ENCODE measurements at regions not wholly inside any gene's neighbourhood (a gene's known extent, or its start where the extent isn't known, plus 50 kb on each side); places are given as distances from the start of the nearest gene placed in this dataset.
A peak's percentile ranks its signal among the peaks of the same experiment; 100 is the strongest.

DNA sequence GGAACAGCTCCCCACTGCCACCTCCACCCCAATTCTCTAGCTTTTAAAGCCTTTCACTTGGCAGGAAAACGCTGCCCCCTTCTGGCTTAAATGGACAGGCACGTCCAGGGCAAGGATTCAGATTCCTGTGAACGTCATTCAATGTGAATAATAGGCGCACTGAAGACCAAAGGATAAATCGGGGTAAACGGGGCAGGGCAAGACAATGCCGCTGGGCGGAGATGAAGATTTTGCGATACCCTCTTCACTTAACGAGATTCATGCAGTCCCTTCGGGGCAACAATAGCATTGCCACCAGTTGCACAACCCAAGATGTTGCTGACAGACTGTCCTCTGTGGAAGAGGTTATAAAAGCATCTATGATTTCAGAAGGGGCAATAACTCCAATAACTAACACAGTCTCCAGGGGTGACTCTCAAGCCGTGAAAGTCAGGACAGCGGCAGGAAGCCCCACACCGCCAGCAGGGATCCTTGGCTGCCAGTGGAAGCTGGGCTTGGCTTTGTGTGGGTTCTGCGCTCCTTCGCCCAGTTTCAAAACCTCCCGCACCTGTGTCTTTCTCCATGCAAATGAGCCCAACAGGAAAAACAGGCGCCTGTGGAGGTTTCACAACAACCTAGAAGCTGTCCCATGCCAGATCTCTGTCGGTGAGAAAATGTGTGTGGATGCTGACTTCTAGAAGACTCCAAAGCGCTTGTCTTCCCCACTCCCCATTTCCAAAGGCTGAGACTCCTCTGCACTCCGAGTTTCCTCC lies 291.8 kb downstream of the BMP7 start:
- CTCF ChIA-PET: interaction anchor here (1.1 to 3.7 kb wide), 3 partner anchors 424 to 444 kb away, joined by 3 to 54 read pairs (median 4); no protein-coding TSS in a partner anchor
- POLR2A ChIA-PET: no interaction called here
- DNase-seq (ENCODE audit: low read depth, low spot score): no peak
- Histone ChIP-seq H3K27ac (ENCODE audit: low read depth, low read length) (no peak overlapping the region), H3K9me3 (ENCODE audit: control insufficient read depth, insufficient read depth, low read length) (no peaks in the 10 kb centered on the region), H3K27me3 (ENCODE audit: control insufficient read depth, insufficient read depth, low read length) (peaks cover 5% of the 10 kb centered on the region), H3K4me3 (ENCODE audit: low read depth, low read length) (no peak overlapping the region)
- TF ChIP-seq, protein P1, sequence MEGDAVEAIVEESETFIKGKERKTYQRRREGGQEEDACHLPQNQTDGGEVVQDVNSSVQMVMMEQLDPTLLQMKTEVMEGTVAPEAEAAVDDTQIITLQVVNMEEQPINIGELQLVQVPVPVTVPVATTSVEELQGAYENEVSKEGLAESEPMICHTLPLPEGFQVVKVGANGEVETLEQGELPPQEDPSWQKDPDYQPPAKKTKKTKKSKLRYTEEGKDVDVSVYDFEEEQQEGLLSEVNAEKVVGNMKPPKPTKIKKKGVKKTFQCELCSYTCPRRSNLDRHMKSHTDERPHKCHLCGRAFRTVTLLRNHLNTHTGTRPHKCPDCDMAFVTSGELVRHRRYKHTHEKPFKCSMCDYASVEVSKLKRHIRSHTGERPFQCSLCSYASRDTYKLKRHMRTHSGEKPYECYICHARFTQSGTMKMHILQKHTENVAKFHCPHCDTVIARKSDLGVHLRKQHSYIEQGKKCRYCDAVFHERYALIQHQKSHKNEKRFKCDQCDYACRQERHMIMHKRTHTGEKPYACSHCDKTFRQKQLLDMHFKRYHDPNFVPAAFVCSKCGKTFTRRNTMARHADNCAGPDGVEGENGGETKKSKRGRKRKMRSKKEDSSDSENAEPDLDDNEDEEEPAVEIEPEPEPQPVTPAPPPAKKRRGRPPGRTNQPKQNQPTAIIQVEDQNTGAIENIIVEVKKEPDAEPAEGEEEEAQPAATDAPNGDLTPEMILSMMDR (IDR thresholded peaks at IDR 0.05; ENCODE audit: low read depth, low read length): peak; percentile 68

DNA sequence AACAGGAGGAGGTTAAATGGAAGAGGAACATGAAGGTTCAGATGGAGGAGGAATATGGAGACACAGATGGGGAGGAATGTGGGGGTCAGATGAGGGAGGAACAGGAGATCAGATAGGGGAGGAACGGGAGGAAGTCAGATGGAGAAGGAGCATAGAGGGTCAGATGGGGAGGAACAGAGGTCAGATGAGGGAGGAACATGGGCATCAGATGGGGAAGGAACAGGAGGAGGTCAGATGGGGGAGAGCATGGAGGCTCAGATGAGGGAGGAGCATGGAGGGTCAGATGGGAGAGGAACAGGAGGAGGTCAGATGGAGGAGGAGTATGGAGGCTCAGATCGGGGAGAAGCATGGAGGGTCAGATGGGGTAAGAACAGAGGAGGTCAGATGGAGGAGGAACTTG lies 290.6 kb downstream of the BMP7 start:
- no peak for DNase-seq (ENCODE audit: low read depth, low spot score)
- peaks cover 5% of the 10 kb centered on the region for H3K27me3 ChIP-seq (ENCODE audit: control insufficient read depth, insufficient read depth, low read length)
- H3K4me3 ChIP-seq (ENCODE audit: low read depth, low read length): no peak overlapping the region
- TF ChIP-seq, protein P1 (IDR thresholded peaks at IDR 0.05; ENCODE audit: low read depth, low read length): no peak
- ChIA-PET CTCF (interaction anchor here (3.7 kb wide), 1 partner anchor 425 kb away, joined by 54 read pairs; no protein-coding TSS in a partner anchor), POLR2A (no interaction called here)
- H3K9me3 ChIP-seq (ENCODE audit: control insufficient read depth, insufficient read depth, low read length): no peaks in the 10 kb centered on the region
- no peak overlapping the region for H3K27ac ChIP-seq (ENCODE audit: low read depth, low read length)

DNA sequence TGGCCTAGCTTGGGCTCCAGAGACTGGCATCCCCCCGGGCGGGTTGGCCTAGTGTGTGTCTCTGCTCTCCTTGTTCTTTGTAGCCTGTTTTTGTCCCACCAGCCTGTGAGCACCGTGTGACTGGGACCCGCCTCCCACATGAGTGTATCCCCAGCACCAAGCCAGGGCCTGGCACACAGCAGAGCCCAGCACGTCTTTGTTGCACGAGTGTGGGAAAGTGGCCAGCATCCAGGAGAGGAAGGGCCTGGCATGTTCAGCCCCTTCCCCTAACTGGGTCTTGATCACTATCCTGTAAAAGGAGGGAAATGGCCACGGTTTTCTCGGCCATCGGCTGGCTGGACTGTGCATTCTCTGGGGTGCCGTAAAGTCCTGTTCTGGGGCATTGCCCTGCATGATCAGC lies 290.1 kb downstream of the BMP7 start:
- ChIA-PET CTCF (interaction anchor here (2.0 kb wide), 1 partner anchor 425 kb away, joined by 9 read pairs; no protein-coding TSS in a partner anchor), POLR2A (no interaction called here)
- TF ChIP-seq, protein P1 (IDR thresholded peaks at IDR 0.05; ENCODE audit: low read depth, low read length): no peak
- H3K27me3 ChIP-seq (ENCODE audit: control insufficient read depth, insufficient read depth, low read length): peaks cover 5% of the 10 kb centered on the region
- no peak for DNase-seq (ENCODE audit: low read depth, low spot score)
- H3K27ac ChIP-seq (ENCODE audit: low read depth, low read length): no peak overlapping the region
- H3K4me3 ChIP-seq (ENCODE audit: low read depth, low read length): no peak overlapping the region
- H3K9me3 ChIP-seq (ENCODE audit: control insufficient read depth, insufficient read depth, low read length): no peaks in the 10 kb centered on the region

DNA sequence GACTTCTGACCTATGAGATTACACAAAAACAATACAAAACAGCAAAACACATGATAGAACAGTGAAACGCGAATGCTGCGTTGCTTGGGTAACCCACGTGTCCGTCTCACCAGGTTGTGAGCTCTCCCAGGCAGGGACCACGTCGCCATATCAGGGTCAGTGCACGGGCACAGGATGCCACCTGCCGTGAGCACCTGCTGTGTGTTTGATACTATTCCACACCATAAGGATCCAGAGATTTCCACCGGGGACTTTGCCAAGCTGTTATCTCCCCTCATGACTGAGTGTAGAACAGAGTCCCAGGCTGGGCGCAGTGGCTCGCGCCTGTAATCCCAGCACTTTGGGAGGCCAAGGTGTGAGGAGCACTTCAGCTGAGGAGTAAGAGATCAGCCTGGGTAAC lies 288.0 kb downstream of the BMP7 start:
- POLR2A ChIA-PET: no interaction called here
- peaks cover 3% of the 10 kb centered on the region for H3K27me3 ChIP-seq (ENCODE audit: control insufficient read depth, insufficient read depth, low read length)
- H3K4me3 ChIP-seq (ENCODE audit: low read depth, low read length): no peak overlapping the region
- TF ChIP-seq, protein P1 (IDR thresholded peaks at IDR 0.05; ENCODE audit: low read depth, low read length): no peak
- DNase-seq (ENCODE audit: low read depth, low spot score): no peak
- H3K9me3 ChIP-seq (ENCODE audit: control insufficient read depth, insufficient read depth, low read length): no peaks in the 10 kb centered on the region
- H3K27ac ChIP-seq (ENCODE audit: low read depth, low read length): no peak overlapping the region
- CTCF ChIA-PET: no interaction called here

DNA sequence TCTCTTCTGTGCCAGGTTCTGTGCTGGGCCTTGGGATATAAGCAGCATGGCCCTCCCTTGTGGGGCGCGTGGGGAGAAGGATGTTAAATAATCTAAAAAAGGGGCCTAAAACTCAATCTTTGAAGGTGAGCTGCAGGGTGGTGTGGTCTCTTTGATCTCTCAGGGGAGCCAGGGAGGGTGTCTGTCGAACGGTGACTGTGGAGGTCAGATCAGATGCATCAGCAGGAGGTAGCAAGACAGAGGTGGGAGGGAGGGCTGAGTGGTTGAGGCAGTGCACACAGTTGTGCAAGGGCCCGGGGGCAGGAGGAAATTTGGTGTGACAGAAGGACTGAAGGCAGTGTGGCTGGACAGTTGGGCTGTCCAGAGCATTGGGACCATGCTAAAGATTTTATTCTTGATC lies 287.3 kb downstream of the BMP7 start:
- TF ChIP-seq, protein P1 (IDR thresholded peaks at IDR 0.05; ENCODE audit: low read depth, low read length): no peak
- Histone ChIP-seq H3K27ac (ENCODE audit: low read depth, low read length) (no peak overlapping the region), H3K4me3 (ENCODE audit: low read depth, low read length) (no peak overlapping the region), H3K9me3 (ENCODE audit: control insufficient read depth, insufficient read depth, low read length) (no peaks in the 10 kb centered on the region), H3K27me3 (ENCODE audit: control insufficient read depth, insufficient read depth, low read length) (peaks cover 3% of the 10 kb centered on the region)
- CTCF ChIA-PET: no interaction called here
- POLR2A ChIA-PET: no interaction called here
- DNase-seq (ENCODE audit: low read depth, low spot score): no peak

Data from AG04450 (cell line).